GM19193 (cell line): ENCODE measurements at regions not wholly inside any gene's neighbourhood (a gene's known extent, or its start where the extent isn't known, plus 50 kb on each side); places are given as distances from the start of the nearest gene placed in this dataset.

Source experiments
- POLR2A ChIP-seq: IDR thresholded peaks from 4 replicates; pipeline ENCODE4 v1.6.1; 2011; ENCODE audit not compliant: insufficient read depth, insufficient read length; ENCODE audit errors: extremely low read depth

DNA sequence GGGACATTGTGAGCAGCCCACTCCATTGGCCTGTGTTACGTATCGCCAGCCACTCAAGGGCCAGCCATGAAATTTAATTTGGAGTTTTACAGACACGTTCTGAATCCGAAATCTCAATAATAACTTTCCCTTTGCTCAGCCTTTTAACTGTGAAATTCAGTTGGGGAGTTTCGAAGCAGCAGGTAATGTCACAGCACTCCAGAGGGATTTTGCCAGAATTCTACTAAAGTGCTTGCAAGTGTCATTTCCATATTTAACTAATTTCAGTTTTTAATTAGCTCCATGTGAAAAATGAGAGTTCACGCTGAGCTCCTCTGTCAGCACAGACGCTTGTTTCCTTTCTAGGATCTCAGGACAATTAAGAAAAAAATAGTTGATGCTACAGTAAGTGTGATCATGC is 267.1 kb upstream of the WWC1 start:
- no peak for TF ChIP-seq POLR2A

DNA sequence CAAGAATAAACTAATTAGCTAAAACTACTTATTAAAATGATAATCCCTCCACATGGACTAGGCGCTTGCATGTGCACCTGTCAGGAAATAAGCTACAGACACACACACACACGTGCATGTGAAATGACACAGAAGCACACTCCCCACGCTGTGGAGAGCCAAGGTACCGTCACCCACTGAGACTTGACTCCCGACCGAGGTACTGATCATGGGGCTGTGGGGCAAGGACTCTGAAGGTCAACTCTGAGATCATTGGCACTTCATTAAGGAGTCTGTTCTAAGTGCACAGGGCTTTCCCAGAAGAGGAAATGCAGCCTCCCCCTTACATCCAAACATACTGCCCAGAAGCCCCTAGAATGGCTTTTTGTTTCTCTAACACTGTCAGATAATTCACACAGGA is 264.4 kb upstream of the WWC1 start:
- TF ChIP-seq POLR2A = no peak

DNA sequence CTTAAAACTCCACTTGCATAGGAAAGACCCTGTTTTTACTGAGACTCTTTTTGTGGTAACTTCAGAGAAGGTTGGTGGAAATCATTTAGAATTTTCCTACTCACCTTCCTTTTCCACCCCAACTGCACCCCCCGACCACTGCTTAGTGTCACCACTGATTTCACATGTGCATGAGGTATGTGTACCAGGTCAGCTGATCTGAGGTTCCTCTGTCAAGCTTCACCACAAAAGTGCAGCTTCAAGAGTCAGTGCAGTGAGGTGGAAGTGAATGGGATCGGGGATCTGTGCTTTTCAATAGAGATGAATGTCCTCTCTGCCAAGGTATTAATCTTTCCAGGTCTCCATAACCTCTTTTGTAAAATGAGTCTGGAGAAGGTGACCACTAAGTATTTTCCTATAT is 260.5 kb upstream of the WWC1 start:
- no peak for TF ChIP-seq POLR2A

DNA sequence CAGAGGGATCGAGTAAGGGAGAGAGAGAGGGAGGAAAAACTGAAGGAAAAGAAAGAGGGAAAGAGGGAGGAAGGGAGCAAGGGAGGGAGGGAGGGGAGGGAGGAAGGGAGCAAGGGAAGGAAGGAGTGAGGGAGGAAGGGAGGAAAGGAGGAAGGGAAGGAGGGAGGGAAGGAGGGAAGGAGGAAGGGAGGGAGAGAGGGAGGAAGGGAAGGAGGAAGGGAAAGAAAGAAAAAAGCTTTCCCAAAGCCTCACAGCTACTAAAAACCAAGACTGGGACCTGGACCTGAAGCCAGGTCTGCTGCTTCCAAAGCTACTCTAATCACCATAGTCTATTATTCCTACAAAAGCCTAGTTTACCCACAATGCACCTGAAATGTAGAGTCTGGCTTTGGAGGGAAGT is 259.8 kb upstream of the WWC1 start:
- TF ChIP-seq POLR2A = no peak

DNA sequence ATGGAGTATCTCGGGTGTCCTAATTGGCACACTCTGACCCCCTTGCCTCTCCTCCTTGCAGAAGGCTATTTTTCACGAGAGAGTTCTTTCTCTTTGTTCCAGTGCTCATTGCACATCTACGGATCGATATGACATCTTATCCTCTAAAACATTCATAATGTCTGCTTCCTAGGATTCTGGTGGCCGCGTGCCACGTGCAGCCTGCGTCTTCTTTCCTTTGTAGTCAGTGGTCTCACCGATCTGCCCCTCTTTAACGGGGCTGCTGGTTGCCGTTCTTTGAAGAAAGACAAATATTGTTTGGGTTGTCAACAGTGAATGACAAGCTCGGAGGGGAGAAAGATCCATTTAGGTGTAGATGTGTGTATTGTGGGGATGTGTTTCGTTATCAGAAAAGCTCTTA is 252.4 kb upstream of the WWC1 start:
- no peak for TF ChIP-seq POLR2A

DNA sequence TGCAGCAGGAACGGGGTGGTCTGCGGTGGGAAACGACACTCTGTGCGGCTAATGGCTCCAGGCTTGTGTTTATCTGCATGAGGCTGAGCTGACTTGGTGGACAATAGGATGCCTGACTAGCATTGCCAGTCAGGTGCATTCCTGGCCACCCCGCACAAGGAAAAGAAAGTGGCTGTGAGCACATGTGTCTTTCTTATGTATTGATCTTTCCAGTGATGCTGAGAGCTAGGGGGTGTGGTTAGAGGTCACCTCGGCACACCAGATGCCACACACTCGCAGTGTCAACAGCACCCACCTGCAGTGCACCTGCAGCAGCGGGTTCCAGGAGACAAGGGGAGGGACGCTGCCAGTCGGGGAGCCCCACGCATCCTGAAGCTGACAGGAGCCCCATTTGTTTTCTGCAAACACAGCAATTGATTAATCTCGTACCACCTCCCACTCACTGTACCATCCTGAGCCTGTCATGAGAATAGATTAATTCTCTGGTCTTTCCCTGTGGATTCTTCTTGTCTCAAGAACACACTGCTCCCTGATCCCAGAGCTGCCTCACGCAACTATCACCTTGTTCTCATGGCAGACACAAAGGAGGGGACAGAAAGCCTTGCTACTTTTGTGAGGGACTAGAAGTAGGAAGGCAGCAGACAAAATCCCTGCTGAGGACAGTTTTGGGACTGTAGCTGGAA is 251.7 kb upstream of the WWC1 start:
- TF ChIP-seq POLR2A = no peak

DNA sequence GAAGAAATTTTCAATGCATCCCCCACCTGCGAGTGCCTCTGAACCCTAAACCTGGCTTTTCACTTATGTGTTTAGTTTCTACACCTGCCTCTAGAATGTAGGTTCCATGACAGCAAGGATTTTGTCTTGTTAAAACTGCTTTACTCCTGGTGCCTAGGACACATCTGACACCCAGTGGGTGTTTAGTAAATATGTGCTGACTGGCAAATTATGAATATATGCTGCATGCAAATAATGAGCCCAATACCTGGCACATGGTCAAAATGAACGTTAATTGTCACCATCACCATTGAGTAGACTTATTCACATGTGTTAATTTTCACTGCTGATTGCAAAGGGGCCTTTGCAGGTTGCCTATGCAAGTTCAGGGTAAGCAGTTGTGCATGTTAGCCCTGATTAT is 249.9 kb upstream of the WWC1 start:
- no peak for TF ChIP-seq POLR2A

DNA sequence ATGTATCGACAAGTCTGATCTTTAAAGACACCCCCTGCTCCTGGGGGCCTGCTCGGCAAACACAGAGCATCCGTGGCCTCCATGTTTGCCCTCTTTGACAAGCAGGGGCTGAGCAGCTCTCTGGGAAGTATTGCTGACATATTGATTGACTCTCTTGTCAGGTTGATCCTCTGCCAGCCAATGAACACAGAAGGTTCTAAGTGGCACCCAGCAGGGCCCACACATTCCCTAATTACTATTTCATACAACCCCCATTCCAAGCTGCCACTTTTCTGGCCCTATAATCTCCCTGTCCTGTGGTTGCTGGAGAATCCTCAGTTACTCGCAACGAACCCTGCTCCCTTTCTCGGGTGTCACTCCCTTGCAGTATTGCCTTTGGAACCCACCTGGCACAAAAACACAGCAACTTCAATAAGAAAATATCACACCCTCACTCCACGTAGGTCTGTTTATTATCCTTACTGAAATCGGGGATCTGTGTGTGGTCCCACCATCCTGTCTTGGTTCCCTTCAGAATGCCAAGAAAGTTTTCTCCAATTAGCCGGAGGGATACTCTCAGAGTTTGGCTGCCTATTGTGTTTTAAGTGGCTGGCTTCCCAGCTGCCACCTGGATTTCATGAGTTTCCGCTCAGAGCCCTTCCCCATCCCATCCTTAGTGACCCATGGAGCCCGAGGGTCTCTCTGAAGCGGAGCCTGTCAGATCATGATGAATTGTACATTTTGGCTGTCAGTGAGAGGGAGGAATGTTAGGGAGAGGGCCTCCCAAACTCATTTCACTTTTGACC is 249.0 kb upstream of the WWC1 start:
- no peak for TF ChIP-seq POLR2A

DNA sequence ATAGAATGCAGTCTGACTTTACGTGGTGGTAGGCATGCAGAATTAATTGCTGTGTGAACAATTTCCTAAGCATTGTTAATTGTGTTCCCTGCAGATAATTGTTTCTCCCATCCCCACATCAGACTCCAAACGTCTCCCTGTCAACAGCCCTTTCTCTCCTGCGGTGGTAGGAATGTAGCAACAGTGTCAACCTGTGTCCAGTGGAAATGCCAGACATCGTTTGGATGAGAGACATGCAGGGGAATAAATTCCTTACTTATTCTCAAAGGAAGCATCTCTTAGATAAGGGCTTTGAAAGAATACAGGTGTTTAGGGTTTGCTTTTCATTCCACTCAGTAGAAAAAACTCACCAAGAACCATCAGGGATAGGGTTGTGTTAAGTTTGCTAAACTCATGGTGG is 245.3 kb upstream of the WWC1 start:
- no peak for TF ChIP-seq POLR2A

DNA sequence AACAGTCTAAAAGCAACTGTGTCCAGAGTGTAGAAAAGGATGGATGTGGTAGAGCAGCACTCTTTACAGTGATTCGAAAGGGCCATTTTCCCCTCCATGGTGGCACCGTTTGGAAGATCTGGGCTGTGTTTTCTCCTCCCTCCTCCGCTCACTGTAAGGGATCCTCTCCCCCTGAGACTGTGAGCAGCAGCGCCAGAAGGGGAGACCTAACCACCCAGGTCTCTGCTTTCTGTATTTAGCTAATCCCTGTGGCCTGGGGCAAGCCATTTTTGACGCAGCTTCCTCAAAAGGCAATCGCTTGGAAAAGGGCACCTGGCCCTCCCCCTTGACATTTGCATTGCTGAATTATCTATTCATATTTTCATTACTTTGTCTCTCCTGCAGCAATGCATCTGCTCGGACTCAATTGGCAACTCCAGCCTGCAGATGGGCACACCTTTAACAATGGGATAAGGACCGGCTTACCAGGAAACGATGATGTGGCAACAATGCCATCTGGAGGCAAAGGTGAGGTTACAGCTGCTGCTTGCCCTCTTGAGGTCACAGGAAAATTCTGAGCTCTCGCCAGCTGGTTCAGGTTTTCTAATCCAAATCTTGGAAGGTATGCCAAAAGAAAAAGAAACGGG is 244.3 kb upstream of the WWC1 start:
- TF ChIP-seq POLR2A = no peak

DNA sequence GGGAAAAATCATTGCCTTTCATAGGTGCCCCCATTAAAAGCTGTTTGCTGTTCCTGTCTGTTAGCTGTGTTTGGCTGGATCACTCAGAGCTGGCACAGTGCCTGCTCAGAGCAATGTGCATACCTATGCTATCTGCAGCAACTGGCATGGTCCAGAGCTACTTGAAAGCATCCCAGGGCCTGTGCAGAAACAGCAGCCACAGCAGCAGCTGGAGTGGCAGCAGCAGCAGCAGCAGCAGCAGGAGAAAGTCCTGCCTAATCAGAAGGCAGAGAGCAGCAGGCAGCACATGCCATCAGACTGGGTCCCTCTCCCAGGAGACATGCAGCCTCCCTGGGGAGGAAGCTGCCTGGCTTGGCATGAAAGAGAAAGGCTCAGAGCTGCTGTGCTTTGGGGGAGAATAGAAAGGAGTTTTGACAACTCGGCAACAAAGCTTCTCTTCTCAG is 243.8 kb upstream of the WWC1 start:
- TF ChIP-seq POLR2A = no peak

DNA sequence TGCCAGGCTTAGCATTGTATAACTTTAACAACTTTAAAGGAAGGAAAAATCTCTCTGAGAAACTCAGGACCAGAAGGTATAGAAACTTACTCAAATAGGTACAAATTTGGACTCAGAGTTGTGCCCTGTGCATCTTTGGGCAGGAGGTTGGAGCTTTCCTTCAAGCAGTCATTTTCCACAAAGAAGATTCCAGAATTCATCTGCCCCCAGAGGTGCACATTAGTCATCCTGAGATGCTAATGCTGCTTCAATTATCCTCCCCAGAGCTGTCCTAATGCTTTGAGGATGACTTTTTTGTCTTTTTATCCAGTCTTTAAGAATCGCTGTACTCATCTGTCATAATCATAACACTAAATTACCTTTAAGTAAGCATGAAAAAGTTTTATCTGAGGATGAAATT is 243.0 kb upstream of the WWC1 start:
- TF ChIP-seq POLR2A = no peak

DNA sequence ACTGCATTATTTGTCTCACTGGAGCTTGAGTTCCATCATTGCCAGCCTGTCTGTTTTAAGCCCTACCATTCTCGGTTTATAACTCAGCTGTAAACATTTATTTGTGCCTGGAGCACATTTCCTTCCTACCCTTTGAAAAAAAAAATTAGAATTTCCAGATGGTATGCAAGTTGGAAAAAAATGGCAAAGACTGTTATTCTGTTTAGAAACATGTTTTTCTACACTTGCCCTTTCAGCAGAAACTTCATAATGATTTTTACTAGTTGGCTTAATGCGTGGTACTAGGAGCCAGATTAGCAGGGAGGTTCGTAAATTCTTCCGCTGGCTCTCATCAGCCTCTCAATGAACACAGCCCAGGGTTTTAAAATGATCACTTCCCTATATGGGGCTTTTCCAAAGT is 238.8 kb upstream of the WWC1 start:
- TF ChIP-seq POLR2A = no peak

DNA sequence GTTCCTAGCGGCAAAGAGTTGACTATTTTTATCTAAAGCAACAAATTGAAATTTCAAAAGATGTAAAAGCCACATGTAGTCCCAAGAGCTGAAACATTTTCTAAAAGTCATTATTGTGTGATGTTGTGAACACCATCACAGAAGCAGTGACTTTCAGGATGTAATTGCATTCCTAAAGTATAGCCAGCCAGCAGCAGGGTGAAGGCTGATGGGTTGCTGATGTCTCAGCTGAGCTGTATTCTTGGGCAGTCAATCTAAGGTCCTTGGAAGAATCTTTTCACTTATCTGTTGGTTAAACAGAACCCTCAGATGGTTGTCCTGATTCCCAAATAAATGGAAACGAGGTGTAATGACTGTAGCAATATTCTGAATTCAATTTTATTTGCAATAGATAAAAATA is 237.4 kb upstream of the WWC1 start:
- no peak for TF ChIP-seq POLR2A

DNA sequence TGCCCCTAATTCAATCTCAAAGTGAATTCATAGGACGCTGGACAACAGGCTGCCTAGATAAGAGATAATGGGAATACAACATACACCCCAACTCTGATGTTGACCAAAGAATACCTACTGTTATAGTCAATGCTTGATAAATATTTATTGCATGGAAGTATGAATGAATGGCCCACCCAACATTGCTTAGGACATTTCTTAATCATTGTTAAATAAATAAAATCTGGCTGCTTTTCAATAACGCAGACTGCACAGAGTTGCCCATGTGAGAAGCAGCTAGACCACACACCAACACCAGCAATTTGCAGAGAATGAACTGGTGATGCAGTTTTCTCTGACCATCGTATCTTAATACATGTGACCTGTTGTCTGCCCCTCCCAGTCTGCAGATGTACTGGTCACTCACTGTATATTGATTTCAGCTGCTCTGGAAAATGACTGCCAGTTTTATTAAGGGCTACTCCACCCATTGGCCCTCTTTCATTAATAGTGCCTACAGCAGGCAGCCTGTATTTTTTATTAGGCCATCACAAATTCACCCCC is 236.2 kb upstream of the WWC1 start:
- TF ChIP-seq POLR2A = no peak

DNA sequence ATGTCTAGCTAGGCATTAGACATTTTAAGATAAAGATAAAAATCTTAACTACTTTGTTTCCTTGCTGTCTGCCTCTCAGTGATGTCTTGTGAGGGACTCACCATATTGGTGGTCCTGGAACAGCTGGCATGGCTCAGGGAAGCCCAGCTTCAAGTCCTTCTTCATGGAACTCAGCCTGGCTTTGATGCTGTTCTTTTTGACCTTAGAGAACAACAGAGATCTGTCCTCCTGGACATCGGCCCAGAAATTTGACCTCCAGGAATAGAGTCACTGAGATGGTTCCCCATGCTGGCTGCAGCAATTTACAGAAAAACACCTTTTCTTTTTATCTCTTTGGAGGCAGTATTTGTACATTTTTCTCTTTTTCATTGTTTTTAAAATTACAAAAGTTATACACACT is 235.5 kb upstream of the WWC1 start:
- TF ChIP-seq POLR2A = no peak
